ENCODE measurements at regions not wholly inside any gene's neighbourhood (a gene's known extent, or its start where the extent isn't known, plus 50 kb on each side); places are given as distances from the start of the nearest gene placed in this dataset.

GRCh38 chr14:62632771-62633170 lies 412.5 kb downstream of the KCNH5 start:
- no peak for TF ChIP-seq POLR2A (IDR thresholded peaks at IDR 0.05)
- no peak for TF ChIP-seq CTCF (IDR thresholded peaks at IDR 0.05)
- no peak for TF ChIP-seq EP300 (IDR thresholded peaks at IDR 0.05)
